ENCODE measurements at regions not wholly inside any gene's neighbourhood (a gene's known extent, or its start where the extent isn't known, plus 50 kb on each side); places are given as distances from the start of the nearest gene placed in this dataset.

DNA sequence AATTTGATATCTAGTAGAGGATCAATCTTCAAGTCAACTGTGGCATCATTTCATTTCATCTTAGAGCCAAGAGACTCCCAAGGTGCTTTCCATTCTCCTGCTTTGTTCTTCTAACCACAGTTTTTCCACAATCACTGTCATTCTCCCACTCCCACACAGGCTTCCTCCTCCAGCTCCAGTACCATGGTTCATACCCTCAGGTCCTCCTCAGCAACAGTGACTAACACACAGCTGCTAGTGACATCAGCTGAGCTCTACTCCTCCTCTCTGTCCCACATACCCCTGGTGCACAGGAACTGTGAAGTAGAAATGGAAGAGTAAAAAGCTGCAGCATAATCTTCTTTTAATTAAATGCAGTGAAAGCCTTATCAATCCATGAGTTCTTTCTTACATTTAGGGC, 200.2 kb upstream of the DPH6 start:
- DNase-seq (ENCODE audit: low read depth in 2 of 2): peak in 1 of 2 donors; percentile 81
- Histone ChIP-seq H3K9me3 (ENCODE audit: control insufficient read depth, insufficient read depth, low read depth, low read length) (no peaks in the 10 kb centered on the region), H3K27me3 (ENCODE audit: control insufficient read depth, insufficient read depth, low read length) (no peaks in the 10 kb centered on the region), H3K4me2 (ENCODE audit: extremely low read depth, insufficient read depth, low read length) (no peak overlapping the region), H3K36me3 (ENCODE audit: control insufficient read depth, insufficient read depth, low read length) (no peaks in the 10 kb centered on the region), H3K9ac (ENCODE audit: insufficient read depth, low read length) (no peak overlapping the region), H3K79me2 (ENCODE audit: control insufficient read depth, insufficient read depth, low read length) (no peaks in the 10 kb centered on the region), H4K20me1 (ENCODE audit: control insufficient read depth, extremely low read depth, insufficient read depth, low read length) (no peaks in the 10 kb centered on the region), H3K4me3 (replicated peaks in 1 of 4; ENCODE audit: control extremely low read depth in 1 of 4, insufficient read depth in 1 of 4, low read depth in 3 of 4, low read length in 4 of 4) (no peak overlapping the region), H3K4me1 (ENCODE audit: control insufficient read depth, extremely low read depth, insufficient read depth, low read length) (no peaks in the 10 kb centered on the region), H2AFZ (ENCODE audit: low read length) (no peak overlapping the region), H3K27ac (ENCODE audit: insufficient read depth, low read length) (no peak overlapping the region)
- TF ChIP-seq EZH2 (IDR thresholded peaks at IDR 0.05; ENCODE audit: low read length, missing control alignments): no peak
- TF ChIP-seq, protein P1, sequence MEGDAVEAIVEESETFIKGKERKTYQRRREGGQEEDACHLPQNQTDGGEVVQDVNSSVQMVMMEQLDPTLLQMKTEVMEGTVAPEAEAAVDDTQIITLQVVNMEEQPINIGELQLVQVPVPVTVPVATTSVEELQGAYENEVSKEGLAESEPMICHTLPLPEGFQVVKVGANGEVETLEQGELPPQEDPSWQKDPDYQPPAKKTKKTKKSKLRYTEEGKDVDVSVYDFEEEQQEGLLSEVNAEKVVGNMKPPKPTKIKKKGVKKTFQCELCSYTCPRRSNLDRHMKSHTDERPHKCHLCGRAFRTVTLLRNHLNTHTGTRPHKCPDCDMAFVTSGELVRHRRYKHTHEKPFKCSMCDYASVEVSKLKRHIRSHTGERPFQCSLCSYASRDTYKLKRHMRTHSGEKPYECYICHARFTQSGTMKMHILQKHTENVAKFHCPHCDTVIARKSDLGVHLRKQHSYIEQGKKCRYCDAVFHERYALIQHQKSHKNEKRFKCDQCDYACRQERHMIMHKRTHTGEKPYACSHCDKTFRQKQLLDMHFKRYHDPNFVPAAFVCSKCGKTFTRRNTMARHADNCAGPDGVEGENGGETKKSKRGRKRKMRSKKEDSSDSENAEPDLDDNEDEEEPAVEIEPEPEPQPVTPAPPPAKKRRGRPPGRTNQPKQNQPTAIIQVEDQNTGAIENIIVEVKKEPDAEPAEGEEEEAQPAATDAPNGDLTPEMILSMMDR (conservative IDR thresholded peaks at IDR 0.05 in 1 of 2, IDR thresholded peaks at IDR 0.05 in 1 of 2; ENCODE audit: low read depth in 1 of 2, low read length in 2 of 2): no peak

DNA sequence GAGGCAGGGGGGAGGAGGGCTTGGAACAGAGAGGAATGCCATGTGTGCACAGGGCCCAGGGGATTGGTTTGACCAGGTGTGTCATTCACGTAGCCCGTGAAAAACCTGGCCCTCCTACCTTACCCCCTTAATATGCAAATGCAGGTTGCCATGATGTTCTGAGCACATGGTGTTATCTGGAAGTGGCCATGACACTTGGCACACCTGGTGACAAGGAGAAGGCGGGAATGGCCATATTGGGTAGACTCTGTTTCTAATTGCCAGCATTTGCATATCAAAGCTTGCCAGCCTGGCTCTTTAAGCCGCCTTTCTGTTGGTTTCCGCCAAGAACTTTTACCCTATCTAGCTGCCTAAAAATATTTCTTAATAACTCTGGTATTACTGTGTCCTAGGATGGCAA, 202.1 kb upstream of the DPH6 start:
- H3K36me3 ChIP-seq (ENCODE audit: control insufficient read depth, insufficient read depth, low read length): no peaks in the 10 kb centered on the region
- TF ChIP-seq, protein P1 (conservative IDR thresholded peaks at IDR 0.05 in 1 of 2, IDR thresholded peaks at IDR 0.05 in 1 of 2; ENCODE audit: low read depth in 1 of 2, low read length in 2 of 2): no peak
- no peak for TF ChIP-seq EZH2 (IDR thresholded peaks at IDR 0.05; ENCODE audit: low read length, missing control alignments)
- DNase-seq (ENCODE audit: low read depth in 2 of 2): no peak

DNA sequence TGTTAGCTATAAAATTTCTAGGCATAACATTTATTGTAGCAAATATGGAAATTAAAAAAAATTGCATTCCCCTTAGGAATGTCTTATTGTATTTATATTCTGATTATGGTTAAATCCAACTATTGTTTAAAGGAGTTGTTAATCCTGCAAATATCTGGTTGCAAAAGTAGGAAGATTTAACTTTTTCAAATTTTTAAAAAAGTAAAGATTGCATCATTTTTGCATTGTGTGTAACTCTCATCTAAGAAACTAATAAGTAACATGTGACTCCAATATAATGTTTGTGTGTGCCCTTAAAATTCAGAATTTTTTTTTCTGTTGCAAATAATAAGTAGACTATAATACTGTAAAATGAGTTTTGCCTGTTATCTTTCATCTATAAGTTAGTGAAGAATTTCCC, 204.1 kb upstream of the DPH6 start:
- Histone ChIP-seq H3K9ac (ENCODE audit: insufficient read depth, low read length) (no peak overlapping the region), H3K79me2 (ENCODE audit: control insufficient read depth, insufficient read depth, low read length) (no peaks in the 10 kb centered on the region), H4K20me1 (ENCODE audit: control insufficient read depth, extremely low read depth, insufficient read depth, low read length) (no peaks in the 10 kb centered on the region), H3K27ac (ENCODE audit: insufficient read depth, low read length) (no peak overlapping the region), H2AFZ (ENCODE audit: low read length) (no peak overlapping the region), H3K36me3 (ENCODE audit: control insufficient read depth, insufficient read depth, low read length) (no peaks in the 10 kb centered on the region), H3K4me1 (ENCODE audit: control insufficient read depth, extremely low read depth, insufficient read depth, low read length) (no peaks in the 10 kb centered on the region), H3K27me3 (ENCODE audit: control insufficient read depth, insufficient read depth, low read length) (no peaks in the 10 kb centered on the region), H3K4me3 (replicated peaks in 1 of 4; ENCODE audit: control extremely low read depth in 1 of 4, insufficient read depth in 1 of 4, low read depth in 3 of 4, low read length in 4 of 4) (no peak overlapping the region), H3K4me2 (ENCODE audit: extremely low read depth, insufficient read depth, low read length) (no peak overlapping the region), H3K9me3 (ENCODE audit: control insufficient read depth, insufficient read depth, low read depth, low read length) (no peaks in the 10 kb centered on the region)
- no peak for TF ChIP-seq EZH2 (IDR thresholded peaks at IDR 0.05; ENCODE audit: low read length, missing control alignments)
- TF ChIP-seq, protein P1 (conservative IDR thresholded peaks at IDR 0.05 in 1 of 2, IDR thresholded peaks at IDR 0.05 in 1 of 2; ENCODE audit: low read depth in 1 of 2, low read length in 2 of 2): no peak
- DNase-seq (ENCODE audit: low read depth in 2 of 2): no peak

More for the DNA sequence above, 202.1 kb upstream of the DPH6 start:
- Histone ChIP-seq H3K9ac (ENCODE audit: insufficient read depth, low read length) (no peak overlapping the region), H3K4me3 (replicated peaks in 1 of 4; ENCODE audit: control extremely low read depth in 1 of 4, insufficient read depth in 1 of 4, low read depth in 3 of 4, low read length in 4 of 4) (no peak overlapping the region), H3K4me1 (ENCODE audit: control insufficient read depth, extremely low read depth, insufficient read depth, low read length) (no peaks in the 10 kb centered on the region), H3K4me2 (ENCODE audit: extremely low read depth, insufficient read depth, low read length) (no peak overlapping the region), H3K27ac (ENCODE audit: insufficient read depth, low read length) (no peak overlapping the region), H2AFZ (ENCODE audit: low read length) (no peak overlapping the region), H3K27me3 (ENCODE audit: control insufficient read depth, insufficient read depth, low read length) (no peaks in the 10 kb centered on the region), H3K79me2 (ENCODE audit: control insufficient read depth, insufficient read depth, low read length) (no peaks in the 10 kb centered on the region), H4K20me1 (ENCODE audit: control insufficient read depth, extremely low read depth, insufficient read depth, low read length) (no peaks in the 10 kb centered on the region), H3K9me3 (ENCODE audit: control insufficient read depth, insufficient read depth, low read depth, low read length) (no peaks in the 10 kb centered on the region)
